Panc1 (cell line): ENCODE measurements at regions not wholly inside any gene's neighbourhood (a gene's known extent, or its start where the extent isn't known, plus 50 kb on each side); places are given as distances from the start of the nearest gene placed in this dataset.

Source experiments
- ATAC-seq: fragments of 200-7000 bp; cut with Tn5 transposase; 2 replicates; pipeline ENCODE4 v1.9.1; 2020; ENCODE audit warnings: mild to moderate bottlenecking, moderate library complexity
- BruUV-seq: library from RNA; stranded (reverse); fragments of 400-500 nt; replicated peaks from 2 replicates; lab custom pipeline; 2021; lab: Mats Ljungman, UMichigan
- CTCF ChIA-PET: fragments of 300-600 bp; sonication (Branson Sonifier 250); formaldehyde crosslinking; loops from one replicate; lab custom pipeline; 2022; ENCODE audit warnings: antibody characterized with exemption; lab: Charles Lee
- POLR2A ChIA-PET: fragments of 300-600 bp; sonication (Branson Sonifier 250); formaldehyde crosslinking; loops from one replicate; lab custom pipeline; 2022; ENCODE audit warnings: antibody characterized with exemption; lab: Charles Lee
- DNase-seq: peaks from one replicate; pipeline ENCODE4 v3.0.0-alpha.2; 2010; ENCODE audit warnings: low read depth, low spot score
- H3K27ac ChIP-seq: 2 replicates; pipeline ENCODE4 v1.5.1; 2011; ENCODE audit warnings: mild to moderate bottlenecking, low read length, inconsistent platforms
- H3K27me3 ChIP-seq: fragments of 200-500 bp; sonication (Bioruptor generic); 2 replicates; pipeline ENCODE4 v1.6.0; 2014; ENCODE audit warnings: low read length, inconsistent platforms; ENCODE audit not compliant: control insufficient read depth, insufficient read depth
- H3K36me3 ChIP-seq: fragments of 200-500 bp; sonication (Bioruptor generic); 2 replicates; pipeline ENCODE4 v1.5.1; 2014; ENCODE audit warnings: inconsistent platforms, mild to moderate bottlenecking, low read length, moderate library complexity; ENCODE audit not compliant: control insufficient read depth, insufficient read depth
- H3K4me1 ChIP-seq: 2 replicates; pipeline ENCODE4 v1.5.1; 2011; ENCODE audit warnings: inconsistent platforms, mild to moderate bottlenecking, low read length, moderate library complexity; ENCODE audit not compliant: control insufficient read depth, insufficient read depth
- H3K4me3 ChIP-seq, 2 experiments: 2 replicates each; pipeline ENCODE4 v1.5.1; 2011 to 2012; ENCODE audit warnings: low read depth in 2 of 2, low read length in 2 of 2, mild to moderate bottlenecking in 2 of 2, inconsistent platforms in 1 of 2, moderate library complexity in 1 of 2
- H3K9me3 ChIP-seq: fragments of 200-500 bp; sonication (Bioruptor generic); 2 replicates; pipeline ENCODE4 v1.5.1; 2014; ENCODE audit warnings: low read depth, mild to moderate bottlenecking, inconsistent platforms, low read length, moderate library complexity; ENCODE audit not compliant: control insufficient read depth, insufficient read depth
- POLR2AphosphoS5 ChIP-seq: IDR thresholded peaks from 2 replicates; pipeline ENCODE4 v1.6.1; 2012; ENCODE audit warnings: mild to moderate bottlenecking, low read depth, low read length, moderate library complexity
- SIN3A ChIP-seq: IDR thresholded peaks from 2 replicates; pipeline ENCODE4 v1.6.1; 2012; ENCODE audit warnings: low read depth, mild to moderate bottlenecking, low read length, moderate library complexity, borderline replicate concordance; ENCODE audit not compliant: insufficient read depth
- TCF7L2 ChIP-seq: IDR thresholded peaks from 2 replicates; pipeline ENCODE4 v1.6.1; 2011; ENCODE audit warnings: mild to moderate bottlenecking, low read depth, low read length, inconsistent platforms
- in situ Hi-C: cut with HindIII; loops from 2 replicates; pipeline ENCODE4 v1.10.0; 2016; ENCODE audit warnings: low sequenced_read_pairs, low pct_unique_long_range_greater_than_20kb
- intact Hi-C: fragments of 100-400 bp; cut with micrococcal nuclease; formaldehyde crosslinking; loops from one replicate; pipeline ENCODE4 v1.10.0; 2022; ENCODE audit not compliant: unreplicated experiment
- TF ChIP-seq, protein P1 (sequence below): fragments of 450-650 bp; IDR thresholded peaks from 2 replicates; pipeline ENCODE4 v1.5.1; 2017; ENCODE audit warnings: mild to moderate bottlenecking
- TF ChIP-seq, protein P2 (sequence below), 2 experiments: IDR thresholded peaks; 2 replicates each; pipeline ENCODE4 v1.6.1; 2011 to 2012; ENCODE audit warnings: low read depth in 2 of 2, control low read depth in 1 of 2, low read length in 1 of 2, mild to moderate bottlenecking in 1 of 2, moderate library complexity in 1 of 2; ENCODE audit not compliant: insufficient read depth in 1 of 2

DNA sequence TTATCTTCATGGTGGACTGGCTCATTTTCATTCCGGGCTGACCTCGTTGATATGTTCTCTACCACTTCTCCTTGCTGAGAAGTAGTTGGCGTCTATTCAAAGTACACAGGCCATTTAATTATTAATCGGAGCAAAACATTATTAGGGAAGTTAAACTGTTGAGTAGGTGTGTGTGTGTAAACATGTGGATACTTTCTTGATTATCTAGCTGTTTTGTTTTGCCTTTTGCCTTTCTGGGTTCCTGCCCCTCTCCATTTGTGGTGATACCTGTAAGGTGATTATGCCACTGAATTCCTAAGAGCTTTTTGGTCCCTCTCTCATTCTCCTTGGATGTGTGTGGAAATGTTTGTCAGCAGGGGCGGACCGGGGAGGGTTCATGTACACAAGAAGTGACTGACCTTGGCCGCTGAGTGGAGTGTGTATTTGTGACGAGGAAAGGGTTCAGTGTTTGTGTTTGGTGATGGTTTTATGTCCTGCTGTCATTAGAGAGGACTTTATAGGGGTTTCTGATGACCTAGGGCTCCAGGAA is 56.6 kb upstream of the PPP2R5A start:
- no peak for DNase-seq
- no peaks in the 10 kb centered on the region for H3K36me3 ChIP-seq
- no peak for TF ChIP-seq SIN3A
- no peak for TF ChIP-seq POLR2AphosphoS5
- TF ChIP-seq TCF7L2 = no peak
- TF ChIP-seq, protein P1, sequence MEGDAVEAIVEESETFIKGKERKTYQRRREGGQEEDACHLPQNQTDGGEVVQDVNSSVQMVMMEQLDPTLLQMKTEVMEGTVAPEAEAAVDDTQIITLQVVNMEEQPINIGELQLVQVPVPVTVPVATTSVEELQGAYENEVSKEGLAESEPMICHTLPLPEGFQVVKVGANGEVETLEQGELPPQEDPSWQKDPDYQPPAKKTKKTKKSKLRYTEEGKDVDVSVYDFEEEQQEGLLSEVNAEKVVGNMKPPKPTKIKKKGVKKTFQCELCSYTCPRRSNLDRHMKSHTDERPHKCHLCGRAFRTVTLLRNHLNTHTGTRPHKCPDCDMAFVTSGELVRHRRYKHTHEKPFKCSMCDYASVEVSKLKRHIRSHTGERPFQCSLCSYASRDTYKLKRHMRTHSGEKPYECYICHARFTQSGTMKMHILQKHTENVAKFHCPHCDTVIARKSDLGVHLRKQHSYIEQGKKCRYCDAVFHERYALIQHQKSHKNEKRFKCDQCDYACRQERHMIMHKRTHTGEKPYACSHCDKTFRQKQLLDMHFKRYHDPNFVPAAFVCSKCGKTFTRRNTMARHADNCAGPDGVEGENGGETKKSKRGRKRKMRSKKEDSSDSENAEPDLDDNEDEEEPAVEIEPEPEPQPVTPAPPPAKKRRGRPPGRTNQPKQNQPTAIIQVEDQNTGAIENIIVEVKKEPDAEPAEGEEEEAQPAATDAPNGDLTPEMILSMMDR = no peak
- TF ChIP-seq, protein P2, sequence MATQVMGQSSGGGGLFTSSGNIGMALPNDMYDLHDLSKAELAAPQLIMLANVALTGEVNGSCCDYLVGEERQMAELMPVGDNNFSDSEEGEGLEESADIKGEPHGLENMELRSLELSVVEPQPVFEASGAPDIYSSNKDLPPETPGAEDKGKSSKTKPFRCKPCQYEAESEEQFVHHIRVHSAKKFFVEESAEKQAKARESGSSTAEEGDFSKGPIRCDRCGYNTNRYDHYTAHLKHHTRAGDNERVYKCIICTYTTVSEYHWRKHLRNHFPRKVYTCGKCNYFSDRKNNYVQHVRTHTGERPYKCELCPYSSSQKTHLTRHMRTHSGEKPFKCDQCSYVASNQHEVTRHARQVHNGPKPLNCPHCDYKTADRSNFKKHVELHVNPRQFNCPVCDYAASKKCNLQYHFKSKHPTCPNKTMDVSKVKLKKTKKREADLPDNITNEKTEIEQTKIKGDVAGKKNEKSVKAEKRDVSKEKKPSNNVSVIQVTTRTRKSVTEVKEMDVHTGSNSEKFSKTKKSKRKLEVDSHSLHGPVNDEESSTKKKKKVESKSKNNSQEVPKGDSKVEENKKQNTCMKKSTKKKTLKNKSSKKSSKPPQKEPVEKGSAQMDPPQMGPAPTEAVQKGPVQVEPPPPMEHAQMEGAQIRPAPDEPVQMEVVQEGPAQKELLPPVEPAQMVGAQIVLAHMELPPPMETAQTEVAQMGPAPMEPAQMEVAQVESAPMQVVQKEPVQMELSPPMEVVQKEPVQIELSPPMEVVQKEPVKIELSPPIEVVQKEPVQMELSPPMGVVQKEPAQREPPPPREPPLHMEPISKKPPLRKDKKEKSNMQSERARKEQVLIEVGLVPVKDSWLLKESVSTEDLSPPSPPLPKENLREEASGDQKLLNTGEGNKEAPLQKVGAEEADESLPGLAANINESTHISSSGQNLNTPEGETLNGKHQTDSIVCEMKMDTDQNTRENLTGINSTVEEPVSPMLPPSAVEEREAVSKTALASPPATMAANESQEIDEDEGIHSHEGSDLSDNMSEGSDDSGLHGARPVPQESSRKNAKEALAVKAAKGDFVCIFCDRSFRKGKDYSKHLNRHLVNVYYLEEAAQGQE (IDR thresholded peaks at IDR 0.05; ENCODE audit: insufficient read depth in 1 of 2, low read depth in 2 of 2, low read length in 1 of 2) = no peak
- BruUV-seq = no TSS peak
- CTCF ChIA-PET = no interaction called here
- H3K9me3 ChIP-seq = no peaks in the 10 kb centered on the region
- no peak overlapping the region for H3K4me3 ChIP-seq
- POLR2A ChIA-PET = interaction anchor here (0.6 kb wide), 1 partner anchor 136 kb away, joined by 3 read pairs; no protein-coding TSS in a partner anchor
- H3K27me3 ChIP-seq = no peaks in the 10 kb centered on the region; the same call in 1 of the 2 replicates
- in situ Hi-C loops (no loop called here), intact Hi-C loops (no loop called here)
- H3K4me1 ChIP-seq = peaks cover 2% of the 10 kb centered on the region; the same call in 1 of the 2 replicates
- no peak for ATAC-seq
- no peak overlapping the region for H3K27ac ChIP-seq

DNA sequence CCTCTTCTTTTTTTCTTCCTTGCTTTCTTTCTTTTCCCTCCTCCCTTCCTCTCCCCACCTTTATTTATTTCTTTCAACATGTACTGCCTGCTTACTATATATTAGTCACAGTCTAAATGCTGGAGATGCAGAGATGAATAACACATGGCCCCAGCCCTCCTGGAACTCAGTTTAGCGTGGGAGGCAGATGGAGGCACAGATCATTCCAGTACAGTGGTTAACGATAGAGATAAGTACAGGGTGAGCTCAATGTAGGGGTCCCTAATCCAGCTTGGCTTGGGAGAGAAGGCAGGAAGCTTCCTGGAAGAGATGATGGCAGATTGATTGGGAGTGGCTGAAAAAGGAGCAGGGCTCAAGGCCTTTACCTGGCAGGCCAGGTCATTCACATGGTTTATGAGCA is 55.6 kb upstream of the PPP2R5A start:
- ATAC-seq (no peak), DNase-seq (no peak)
- Histone ChIP-seq H3K27ac (no peak overlapping the region), H3K4me1 (peaks cover 2% of the 10 kb centered on the region; the same call in 1 of the 2 replicates), H3K27me3 (no peaks in the 10 kb centered on the region; the same call in 1 of the 2 replicates), H3K36me3 (no peaks in the 10 kb centered on the region), H3K4me3 (no peak overlapping the region), H3K9me3 (no peaks in the 10 kb centered on the region)
- intact Hi-C loops = no loop called here
- in situ Hi-C loops = no loop called here
- ChIA-PET CTCF (no interaction called here), POLR2A (no interaction called here)
- no TSS peak for BruUV-seq
- no peak for TF ChIP-seq POLR2AphosphoS5
- TF ChIP-seq, protein P2 (IDR thresholded peaks at IDR 0.05; ENCODE audit: insufficient read depth in 1 of 2, low read depth in 2 of 2, low read length in 1 of 2) = no peak
- TF ChIP-seq, protein P1 = no peak
- no peak for TF ChIP-seq TCF7L2
- no peak for TF ChIP-seq SIN3A
